ENCODE measurements at regions not wholly inside any gene's neighbourhood (a gene's known extent, or its start where the extent isn't known, plus 50 kb on each side); places are given as distances from the start of the nearest gene placed in this dataset.

GRCh38 chr13:66214467-66214866 lies 1015.7 kb downstream of the PCDH9 start:
- Histone ChIP-seq H3F3A (ENCODE audit: low read depth) (no peaks in the 10 kb centered on the region), H3K9me3 (ENCODE audit: insufficient read depth, low read depth, low read length) (no peaks in the 10 kb centered on the region), H2AFZ (ENCODE audit: low read length) (no peak overlapping the region), H3K4me3 (ENCODE audit: low read length, poor library complexity, severe bottlenecking) (no peak overlapping the region), H3K27me3 (ENCODE audit: insufficient read depth, low read length, poor library complexity, severe bottlenecking) (no peaks in the 10 kb centered on the region), H3K9ac (ENCODE audit: low read depth, low read length, poor library complexity, severe bottlenecking) (no peak overlapping the region), H3K4me1 (ENCODE audit: insufficient read depth, low read length, poor library complexity, severe bottlenecking) (no peaks in the 10 kb centered on the region), H3K9me2 (replicated peaks; ENCODE audit: low read depth, low read length) (no peaks in the 10 kb centered on the region), H3K79me2 (ENCODE audit: insufficient read depth, low read length) (no peaks in the 10 kb centered on the region), H3K36me3 (ENCODE audit: insufficient read depth, low read length) (no peaks in the 10 kb centered on the region), H4K20me1 (ENCODE audit: insufficient read depth, low read length, poor library complexity, severe bottlenecking) (no peaks in the 10 kb centered on the region), H3K4me2 (ENCODE audit: low read depth, low read length, poor library complexity, severe bottlenecking) (no peak overlapping the region)
- TF ChIP-seq CTCF (conservative IDR thresholded peaks at IDR 0.05; ENCODE audit: low read length), result no peak
- no peak for TF ChIP-seq EZH2phosphoT487 (IDR thresholded peaks at IDR 0.05; ENCODE audit: borderline replicate concordance)

- H2AFZ ChIP-seq (ENCODE audit: low read length), result no peak overlapping the region
- no peaks in the 10 kb centered on the region for H3F3A ChIP-seq (ENCODE audit: low read depth)
- no peaks in the 10 kb centered on the region for H4K20me1 ChIP-seq (ENCODE audit: insufficient read depth, low read length, poor library complexity, severe bottlenecking)
- H3K79me2 ChIP-seq (ENCODE audit: insufficient read depth, low read length), result no peaks in the 10 kb centered on the region
- no peak for TF ChIP-seq EZH2phosphoT487 (IDR thresholded peaks at IDR 0.05; ENCODE audit: borderline replicate concordance)
- no peak for TF ChIP-seq CTCF (conservative IDR thresholded peaks at IDR 0.05; ENCODE audit: low read length)
- no peaks in the 10 kb centered on the region for H3K4me1 ChIP-seq (ENCODE audit: insufficient read depth, low read length, poor library complexity, severe bottlenecking)
- H3K27me3 ChIP-seq (ENCODE audit: insufficient read depth, low read length, poor library complexity, severe bottlenecking), result no peaks in the 10 kb centered on the region
- H3K4me3 ChIP-seq (ENCODE audit: low read length, poor library complexity, severe bottlenecking), result no peak overlapping the region
- H3K36me3 ChIP-seq (ENCODE audit: insufficient read depth, low read length), result no peaks in the 10 kb centered on the region
- H3K9me2 ChIP-seq (replicated peaks; ENCODE audit: low read depth, low read length), result no peaks in the 10 kb centered on the region
- no peak overlapping the region for H3K9ac ChIP-seq (ENCODE audit: low read depth, low read length, poor library complexity, severe bottlenecking)
- no peaks in the 10 kb centered on the region for H3K9me3 ChIP-seq (ENCODE audit: insufficient read depth, low read depth, low read length)
- H3K4me2 ChIP-seq (ENCODE audit: low read depth, low read length, poor library complexity, severe bottlenecking), result no peak overlapping the region
Measured at GRCh38 chr13:66212511-66212910, 1017.6 kb downstream of the PCDH9 start.

- Histone ChIP-seq H4K20me1 (ENCODE audit: insufficient read depth, low read length, poor library complexity, severe bottlenecking) (no peaks in the 10 kb centered on the region), H3K4me3 (ENCODE audit: low read length, poor library complexity, severe bottlenecking) (no peak overlapping the region), H3K27me3 (ENCODE audit: insufficient read depth, low read length, poor library complexity, severe bottlenecking) (no peaks in the 10 kb centered on the region), H3K36me3 (ENCODE audit: insufficient read depth, low read length) (no peaks in the 10 kb centered on the region), H3K9ac (ENCODE audit: low read depth, low read length, poor library complexity, severe bottlenecking) (no peak overlapping the region), H3K9me2 (replicated peaks; ENCODE audit: low read depth, low read length) (no peaks in the 10 kb centered on the region), H3K4me1 (ENCODE audit: insufficient read depth, low read length, poor library complexity, severe bottlenecking) (no peaks in the 10 kb centered on the region), H3K9me3 (ENCODE audit: insufficient read depth, low read depth, low read length) (no peaks in the 10 kb centered on the region), H3K79me2 (ENCODE audit: insufficient read depth, low read length) (no peaks in the 10 kb centered on the region), H3K4me2 (ENCODE audit: low read depth, low read length, poor library complexity, severe bottlenecking) (no peak overlapping the region), H3F3A (ENCODE audit: low read depth) (no peaks in the 10 kb centered on the region), H2AFZ (ENCODE audit: low read length) (no peak overlapping the region)
- no peak for TF ChIP-seq CTCF (conservative IDR thresholded peaks at IDR 0.05; ENCODE audit: low read length)
- no peak for TF ChIP-seq EZH2phosphoT487 (IDR thresholded peaks at IDR 0.05; ENCODE audit: borderline replicate concordance)
Measured at GRCh38 chr13:66210677-66211076, 1019.5 kb downstream of the PCDH9 start.

Data from Loucy (cell line).